A673 (cell line): ENCODE measurements at regions not wholly inside any gene's neighbourhood (a gene's known extent, or its start where the extent isn't known, plus 50 kb on each side); places are given as distances from the start of the nearest gene placed in this dataset.

Experiments
- BruUV-seq: library from RNA; stranded (reverse); fragments of 400-500 nt; replicated peaks from 2 replicates; lab custom pipeline; 2021; lab: Mats Ljungman, UMichigan
- CTCF ChIA-PET: fragments of 300-600 bp; sonication (Branson Sonifier 250); formaldehyde crosslinking; loops from one replicate; lab custom pipeline; 2022; ENCODE audit warnings: antibody characterized with exemption; lab: Charles Lee
- POLR2A ChIA-PET: fragments of 300-600 bp; sonication (Branson Sonifier 250); formaldehyde crosslinking; loops from one replicate; lab custom pipeline; 2022; ENCODE audit warnings: antibody characterized with exemption; ENCODE audit not compliant: low non-redundant PET; lab: Charles Lee
- DNase-seq: peaks from one replicate; pipeline ENCODE4 v3.0.0-alpha.2; 2015; ENCODE audit warnings: low spot score
- H3K27ac ChIP-seq: fragments of 200-600 bp; sonication (generic); 2 replicates; pipeline ENCODE4 v1.5.1; 2016; ENCODE audit warnings: mixed run types, low read depth, mild to moderate bottlenecking, mixed read lengths, antibody characterized with exemption, low read length; ENCODE audit not compliant: poor library complexity, severe bottlenecking
- H3K27me3 ChIP-seq: fragments of 200-600 bp; sonication (generic); replicated peaks from 2 replicates; pipeline ENCODE4 v1.6.1; 2017; ENCODE audit warnings: mixed run types, low read depth, mild to moderate bottlenecking, mixed read lengths, antibody characterized with exemption, low read length; ENCODE audit not compliant: insufficient read depth, poor library complexity
- H3K36me3 ChIP-seq: fragments of 200-600 bp; sonication (generic); 2 replicates; pipeline ENCODE4 v1.6.1; 2016; ENCODE audit warnings: mixed run types, mild to moderate bottlenecking, mixed read lengths, antibody characterized with exemption, low read length; ENCODE audit not compliant: insufficient read depth, poor library complexity, severe bottlenecking
- H3K4me1 ChIP-seq: fragments of 200-600 bp; sonication (generic); 2 replicates; pipeline ENCODE4 v1.6.1; 2017; ENCODE audit warnings: mixed run types, mild to moderate bottlenecking, mixed read lengths, antibody characterized with exemption, low read length; ENCODE audit not compliant: insufficient read depth, poor library complexity, severe bottlenecking
- H3K4me3 ChIP-seq: fragments of 200-600 bp; sonication (generic); 2 replicates; pipeline ENCODE4 v1.5.1; 2016; ENCODE audit warnings: low read depth, mixed run types, mild to moderate bottlenecking, mixed read lengths, low read length; ENCODE audit not compliant: poor library complexity, severe bottlenecking
- H3K9me3 ChIP-seq: fragments of 200-600 bp; sonication (generic); 2 replicates; pipeline ENCODE4 v1.6.1; 2016; ENCODE audit warnings: mixed run types, low read depth, mild to moderate bottlenecking, mixed read lengths, antibody characterized with exemption, low read length; ENCODE audit not compliant: poor library complexity, severe bottlenecking
- EZH2 ChIP-seq: fragments of 200-600 bp; sonication (generic); IDR thresholded peaks from 2 replicates; pipeline ENCODE4 v1.6.1; 2017; ENCODE audit warnings: borderline replicate concordance, low read depth, mild to moderate bottlenecking, mixed read lengths, antibody characterized with exemption, low read length; ENCODE audit not compliant: poor library complexity, severe bottlenecking
- intact Hi-C: fragments of 100-400 bp; cut with micrococcal nuclease; formaldehyde crosslinking; loops from one replicate; pipeline ENCODE4 v1.10.0; 2022; ENCODE audit not compliant: unreplicated experiment
- TF ChIP-seq, protein P1 (sequence below): fragments of 300-800, 200-600 bp; sonication (generic); conservative IDR thresholded peaks from 2 replicates; pipeline ENCODE4 v1.5.1; 2017; ENCODE audit warnings: low read depth, mild to moderate bottlenecking, antibody characterized with exemption, low read length, moderate library complexity, mixed read lengths

DNA sequence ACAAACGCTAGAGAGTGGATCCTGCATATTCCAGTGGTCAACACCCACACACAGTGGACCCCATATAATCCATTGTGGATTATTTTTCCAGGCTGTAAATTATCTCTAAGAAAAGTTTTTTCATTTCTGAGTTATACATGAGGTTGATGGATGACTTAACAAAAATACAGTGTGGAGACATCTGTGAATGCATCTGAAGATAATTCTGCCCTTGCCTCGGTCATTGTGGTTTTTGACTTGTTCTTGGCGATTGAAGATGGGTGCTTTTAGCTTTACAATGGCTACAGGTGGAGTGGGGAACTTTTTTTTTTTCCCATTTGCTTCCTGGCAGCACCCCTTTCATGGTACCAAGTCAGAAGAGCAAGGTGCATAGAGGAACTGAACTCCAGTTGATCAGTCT, 242.7 kb downstream of the MYLK4 start:
- H3K27ac ChIP-seq: no peak overlapping the region
- TF ChIP-seq, protein P1, sequence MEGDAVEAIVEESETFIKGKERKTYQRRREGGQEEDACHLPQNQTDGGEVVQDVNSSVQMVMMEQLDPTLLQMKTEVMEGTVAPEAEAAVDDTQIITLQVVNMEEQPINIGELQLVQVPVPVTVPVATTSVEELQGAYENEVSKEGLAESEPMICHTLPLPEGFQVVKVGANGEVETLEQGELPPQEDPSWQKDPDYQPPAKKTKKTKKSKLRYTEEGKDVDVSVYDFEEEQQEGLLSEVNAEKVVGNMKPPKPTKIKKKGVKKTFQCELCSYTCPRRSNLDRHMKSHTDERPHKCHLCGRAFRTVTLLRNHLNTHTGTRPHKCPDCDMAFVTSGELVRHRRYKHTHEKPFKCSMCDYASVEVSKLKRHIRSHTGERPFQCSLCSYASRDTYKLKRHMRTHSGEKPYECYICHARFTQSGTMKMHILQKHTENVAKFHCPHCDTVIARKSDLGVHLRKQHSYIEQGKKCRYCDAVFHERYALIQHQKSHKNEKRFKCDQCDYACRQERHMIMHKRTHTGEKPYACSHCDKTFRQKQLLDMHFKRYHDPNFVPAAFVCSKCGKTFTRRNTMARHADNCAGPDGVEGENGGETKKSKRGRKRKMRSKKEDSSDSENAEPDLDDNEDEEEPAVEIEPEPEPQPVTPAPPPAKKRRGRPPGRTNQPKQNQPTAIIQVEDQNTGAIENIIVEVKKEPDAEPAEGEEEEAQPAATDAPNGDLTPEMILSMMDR: no peak
- TF ChIP-seq EZH2: no peak
- peaks cover 26% of the 10 kb centered on the region for H3K27me3 ChIP-seq
- BruUV-seq: no TSS peak
- H3K4me3 ChIP-seq: no peak overlapping the region
- intact Hi-C loops: no loop called here
- no peaks in the 10 kb centered on the region for H3K4me1 ChIP-seq
- CTCF ChIA-PET: no interaction called here
- POLR2A ChIA-PET: no interaction called here
- DNase-seq: no peak
- no peaks in the 10 kb centered on the region for H3K36me3 ChIP-seq
- no peaks in the 10 kb centered on the region for H3K9me3 ChIP-seq

DNA sequence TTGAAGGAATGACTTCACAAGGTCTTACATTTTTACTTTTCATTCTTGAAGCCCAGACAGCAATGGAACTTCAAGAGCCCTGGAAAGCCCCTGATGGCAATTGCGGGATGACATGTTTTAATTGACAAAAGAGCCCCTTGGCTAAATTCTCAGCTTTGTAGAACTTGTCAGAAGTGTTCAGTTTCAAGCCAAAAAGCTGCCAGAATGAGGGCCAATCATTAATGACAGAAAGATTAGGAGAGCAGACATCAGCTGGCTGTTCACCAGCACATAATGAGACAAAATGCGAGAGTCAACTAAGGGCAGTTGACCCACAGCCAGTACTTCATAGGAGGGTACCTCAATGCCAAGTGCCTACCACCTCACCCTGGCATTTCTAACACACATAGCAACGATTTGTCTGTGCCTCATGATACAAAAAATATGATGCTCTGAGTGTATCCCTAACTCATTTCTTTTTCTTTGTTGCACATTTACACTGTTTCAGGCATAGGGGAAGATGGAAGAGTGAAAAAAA, 243.1 kb downstream of the MYLK4 start:
- DNase-seq: no peak
- intact Hi-C loops: no loop called here
- BruUV-seq: no TSS peak
- peaks cover 26% of the 10 kb centered on the region for H3K27me3 ChIP-seq
- POLR2A ChIA-PET: no interaction called here
- no peak for TF ChIP-seq EZH2
- no peaks in the 10 kb centered on the region for H3K36me3 ChIP-seq
- no peaks in the 10 kb centered on the region for H3K4me1 ChIP-seq
- H3K9me3 ChIP-seq: no peaks in the 10 kb centered on the region
- no peak overlapping the region for H3K4me3 ChIP-seq
- no peak overlapping the region for H3K27ac ChIP-seq
- CTCF ChIA-PET: no interaction called here

DNA sequence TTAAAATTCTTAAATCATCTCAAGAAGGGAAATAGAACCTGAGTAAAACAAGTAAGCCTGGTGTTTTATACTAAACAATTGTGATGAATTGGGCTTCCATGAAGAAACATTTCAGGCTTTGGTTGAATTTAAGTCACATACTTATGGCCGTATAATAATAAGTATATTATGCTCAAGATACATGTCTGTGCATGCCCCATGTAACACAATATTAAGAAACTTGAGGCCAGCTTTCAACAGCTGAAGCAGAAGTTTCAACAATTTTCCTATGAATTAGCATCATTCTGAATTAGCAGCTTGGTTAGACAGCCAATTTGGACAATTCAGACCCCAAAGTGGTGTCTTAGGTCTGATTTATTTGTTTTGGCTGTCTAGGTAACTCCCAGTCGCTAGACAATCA, 243.7 kb downstream of the MYLK4 start:
- CTCF ChIA-PET: no interaction called here
- Histone ChIP-seq H3K4me1 (no peaks in the 10 kb centered on the region), H3K27me3 (peaks cover 26% of the 10 kb centered on the region), H3K4me3 (no peak overlapping the region), H3K9me3 (no peaks in the 10 kb centered on the region), H3K27ac (no peak overlapping the region), H3K36me3 (no peaks in the 10 kb centered on the region)
- no peak for TF ChIP-seq EZH2
- TF ChIP-seq, protein P1: no peak
- intact Hi-C loops: no loop called here
- no TSS peak for BruUV-seq
- DNase-seq: no peak
- POLR2A ChIA-PET: no interaction called here

DNA sequence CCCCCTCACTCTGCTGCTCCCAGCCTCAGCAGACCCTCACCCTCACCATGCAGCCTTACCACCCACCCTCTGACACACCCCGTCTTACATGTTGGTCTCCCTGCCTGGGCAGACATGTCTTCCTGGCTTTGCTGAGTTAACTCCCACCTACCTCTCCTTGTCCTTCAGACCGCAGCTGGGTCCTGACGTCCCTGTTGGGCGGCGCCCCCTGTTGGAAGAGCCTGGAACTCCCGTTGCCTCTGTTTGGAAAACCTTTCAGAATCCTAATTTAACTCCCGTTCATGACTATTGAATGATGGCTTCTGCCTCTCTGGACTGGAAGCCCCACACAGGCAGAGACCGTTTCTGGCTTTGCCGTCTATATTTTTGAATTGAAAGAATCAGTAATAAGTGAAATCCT, 245.1 kb downstream of the MYLK4 start:
- ChIA-PET POLR2A (no interaction called here), CTCF (no interaction called here)
- Histone ChIP-seq H3K4me1 (no peaks in the 10 kb centered on the region), H3K36me3 (no peaks in the 10 kb centered on the region), H3K4me3 (no peak overlapping the region), H3K27ac (no peak overlapping the region), H3K9me3 (no peaks in the 10 kb centered on the region), H3K27me3 (peaks cover 26% of the 10 kb centered on the region)
- intact Hi-C loops: no loop called here
- DNase-seq: peak; percentile 54
- TF ChIP-seq EZH2: no peak
- TF ChIP-seq, protein P1: peak; percentile 83
- no TSS peak for BruUV-seq
